ENCODE measurements at regions not wholly inside any gene's neighbourhood (a gene's known extent, or its start where the extent isn't known, plus 50 kb on each side); places are given as distances from the start of the nearest gene placed in this dataset.

- dilution Hi-C loops (cut with MboI; ENCODE audit: extremely low pct_ligation_motif_present, low sequenced_read_pairs): no loop called here
- TF ChIP-seq CTCF (optimal IDR thresholded peaks at IDR 0.05 in 1 of 3, IDR thresholded peaks at IDR 0.05 in 1 of 3, conservative IDR thresholded peaks at IDR 0.05 in 1 of 3; ENCODE audit: extremely low read depth in 1 of 3, insufficient read depth in 2 of 3, low read length in 3 of 3): no peak
- no peak for TF ChIP-seq EZH2 (IDR thresholded peaks at IDR 0.05; ENCODE audit: low read length)
- Histone ChIP-seq H2AFZ (ENCODE audit: control insufficient read depth, low read length) (no peak overlapping the region), H3K4me3 (ENCODE audit: control insufficient read depth in 2 of 3, extremely low read depth in 1 of 3, insufficient read depth in 2 of 3, low read depth in 1 of 3, low read length in 3 of 3) (no peak overlapping the region), H3K27me3 (ENCODE audit: control insufficient read depth, extremely low read depth, insufficient read depth, low read length) (no peaks in the 10 kb centered on the region), H3K27ac (ENCODE audit: control insufficient read depth, insufficient read depth, low read length) (no peak overlapping the region), H3K9me1 (ENCODE audit: control insufficient read depth, extremely low read depth, insufficient read depth, low read length) (no peaks in the 10 kb centered on the region), H3K4me1 (ENCODE audit: control insufficient read depth, extremely low read depth, insufficient read depth, low read length) (no peaks in the 10 kb centered on the region), H3K79me2 (ENCODE audit: control insufficient read depth, insufficient read depth, low read length) (no peaks in the 10 kb centered on the region), H3K4me2 (ENCODE audit: control insufficient read depth, extremely low read depth, insufficient read depth, low read depth, low read length) (no peak overlapping the region), H3K9ac (ENCODE audit: control insufficient read depth, extremely low read depth, insufficient read depth, low read length) (no peak overlapping the region), H3K9me3 (ENCODE audit: control insufficient read depth, low read depth, low read length) (no peaks in the 10 kb centered on the region), H3K36me3 (ENCODE audit: control insufficient read depth in 2 of 2, extremely low read depth in 1 of 2, insufficient read depth in 2 of 2, low read length in 2 of 2) (no peaks in the 10 kb centered on the region), H4K20me1 (ENCODE audit: control insufficient read depth, extremely low read depth, insufficient read depth, low read length) (no peaks in the 10 kb centered on the region)
- FAIRE-seq (no peak), DNase-seq (ENCODE audit: low read depth, low spot score) (no peak)
These were observed 1132.1 kb upstream of the ALCAM start for GRCh38 chr3:104234442-104235194.

- Histone ChIP-seq H3K36me3 (ENCODE audit: control insufficient read depth in 2 of 2, extremely low read depth in 1 of 2, insufficient read depth in 2 of 2, low read length in 2 of 2) (no peaks in the 10 kb centered on the region), H3K9ac (ENCODE audit: control insufficient read depth, extremely low read depth, insufficient read depth, low read length) (no peak overlapping the region), H3K9me1 (ENCODE audit: control insufficient read depth, extremely low read depth, insufficient read depth, low read length) (no peaks in the 10 kb centered on the region), H3K4me2 (ENCODE audit: control insufficient read depth, extremely low read depth, insufficient read depth, low read depth, low read length) (no peak overlapping the region), H4K20me1 (ENCODE audit: control insufficient read depth, extremely low read depth, insufficient read depth, low read length) (no peaks in the 10 kb centered on the region), H3K4me3 (ENCODE audit: control insufficient read depth in 2 of 3, extremely low read depth in 1 of 3, insufficient read depth in 2 of 3, low read depth in 1 of 3, low read length in 3 of 3) (no peak overlapping the region), H2AFZ (ENCODE audit: control insufficient read depth, low read length) (no peak overlapping the region), H3K27me3 (ENCODE audit: control insufficient read depth, extremely low read depth, insufficient read depth, low read length) (no peaks in the 10 kb centered on the region), H3K27ac (ENCODE audit: control insufficient read depth, insufficient read depth, low read length) (no peak overlapping the region), H3K9me3 (ENCODE audit: control insufficient read depth, low read depth, low read length) (no peaks in the 10 kb centered on the region), H3K4me1 (ENCODE audit: control insufficient read depth, extremely low read depth, insufficient read depth, low read length) (no peaks in the 10 kb centered on the region), H3K79me2 (ENCODE audit: control insufficient read depth, insufficient read depth, low read length) (no peaks in the 10 kb centered on the region)
- FAIRE-seq (no peak), DNase-seq (ENCODE audit: low read depth, low spot score) (no peak)
- dilution Hi-C loops (cut with MboI; ENCODE audit: extremely low pct_ligation_motif_present, low sequenced_read_pairs): no loop called here
- no peak for TF ChIP-seq EZH2 (IDR thresholded peaks at IDR 0.05; ENCODE audit: low read length)
- no peak for TF ChIP-seq CTCF (optimal IDR thresholded peaks at IDR 0.05 in 1 of 3, IDR thresholded peaks at IDR 0.05 in 1 of 3, conservative IDR thresholded peaks at IDR 0.05 in 1 of 3; ENCODE audit: extremely low read depth in 1 of 3, insufficient read depth in 2 of 3, low read length in 3 of 3)
These were observed 1122.0 kb upstream of the ALCAM start for GRCh38 chr3:104244680-104245220.
